K562 (cell line): ENCODE measurements at regions not wholly inside any gene's neighbourhood (a gene's known extent, or its start where the extent isn't known, plus 50 kb on each side); places are given as distances from the start of the nearest gene placed in this dataset.

Source experiments
- ATAC-seq: fragments of 200-7000 bp; cut with Tn5 transposase; 3 replicates; pipeline ENCODE4 v1.9.1; 2020; ENCODE audit warnings: moderate library complexity
- BruUV-seq: library from RNA; stranded (reverse); fragments of 400-500 nt; replicated peaks from 2 replicates; lab custom pipeline; 2021; lab: Mats Ljungman, UMichigan
- CTCF ChIA-PET: fragments of 300-600 bp; formaldehyde crosslinking; extraction: SDS; loops from one replicate; lab custom pipeline; 2021; ENCODE audit warnings: low intra/inter-chr PET ratio; lab: Yijun Ruan, JAX
- POLR2A ChIA-PET: fragments of 300-600, 350-650 bp; sonication (Branson Sonifier 250); formaldehyde crosslinking; extraction: SDS; loops from one replicate; lab custom pipeline; 2021; ENCODE audit warnings: antibody characterized with exemption, inconsistent platforms; lab: Yijun Ruan, JAX
- DNase-seq, 4 experiments: peaks; one replicate each; pipeline versions ENCODE4 v3.0.0 to v3.0.0-alpha.2; 2011 to 2018; ENCODE audit warnings: low spot score in 3 of 4, mixed read lengths in 3 of 4; ENCODE audit errors: extremely low read depth in 1 of 4
- FAIRE-seq: peaks from 2 replicates; lab custom pipeline; 2011; peaks lifted over from hg19 to GRCh38; lab: Jason Lieb, UNC
- H2AFZ ChIP-seq: 2 replicates; pipeline ENCODE4 v1.6.0; 2011; ENCODE audit warnings: low read depth, low read length, control low read depth, inconsistent platforms
- H3K27ac ChIP-seq: fragments of 200-600 bp; 3 replicates; pipeline ENCODE4 v1.8.0; 2011; ENCODE audit warnings: low read depth, mild to moderate bottlenecking, control low read depth, inconsistent platforms, low read length, moderate library complexity, mixed read lengths; ENCODE audit errors: extremely low read depth
- H3K27me3 ChIP-seq, 2 experiments: fragments of 300-600 bp in 1 of 2; 2 replicates in 1 of 2; 3 replicates in 1 of 2; pipeline versions ENCODE4 v1.6.0 to v1.8.0; 2011; ENCODE audit warnings: inconsistent platforms in 2 of 2, low read length in 2 of 2, mild to moderate bottlenecking in 1 of 2, mixed read lengths in 1 of 2, moderate library complexity in 1 of 2; ENCODE audit not compliant: control insufficient read depth in 2 of 2, insufficient read depth in 2 of 2
- H3K36me3 ChIP-seq: fragments of 300-600 bp; 3 replicates; pipeline ENCODE4 v1.8.0; 2011; ENCODE audit warnings: mild to moderate bottlenecking, low read length, inconsistent platforms; ENCODE audit not compliant: control insufficient read depth, insufficient read depth
- H3K4me1 ChIP-seq, 2 experiments: fragments of 200-600 bp in 1 of 2; replicated peaks in 1 of 2; 2 replicates in 1 of 2; 3 replicates in 1 of 2; pipeline versions ENCODE4 v1.5.1 to v1.8.0; 2011; ENCODE audit warnings: inconsistent platforms in 2 of 2, low read length in 2 of 2, mild to moderate bottlenecking in 1 of 2, mixed read lengths in 1 of 2, moderate library complexity in 1 of 2; ENCODE audit not compliant: control insufficient read depth in 2 of 2, insufficient read depth in 2 of 2
- H3K4me2 ChIP-seq: 2 replicates; pipeline ENCODE4 v1.6.1; 2011; ENCODE audit warnings: low read length, control low read depth, inconsistent platforms, mixed read lengths; ENCODE audit not compliant: insufficient read depth
- H3K4me3 ChIP-seq: fragments of 200-600 bp; sonication (generic), shearing (Covaris generic); 2 replicates; pipeline ENCODE4 v1.5.1; 2016; ENCODE audit warnings: control low read depth, inconsistent platforms
- H3K79me2 ChIP-seq: fragments of 200-600 bp; 3 replicates; pipeline ENCODE4 v1.8.0; 2011; ENCODE audit warnings: low read length, inconsistent platforms; ENCODE audit not compliant: control insufficient read depth, insufficient read depth
- H3K9ac ChIP-seq, 2 experiments: 2 replicates each; pipeline versions ENCODE4 v1.6.0 to v1.6.1; 2011; ENCODE audit warnings: low read depth in 2 of 2, low read length in 2 of 2, control low read depth in 1 of 2, inconsistent platforms in 1 of 2, mild to moderate bottlenecking in 1 of 2, mixed read lengths in 1 of 2; ENCODE audit not compliant: insufficient read depth in 1 of 2
- H3K9me1 ChIP-seq: one replicate; pipeline ENCODE4 v1.6.0; 2011; ENCODE audit warnings: inconsistent platforms, mild to moderate bottlenecking, low read length, moderate library complexity; ENCODE audit not compliant: control insufficient read depth, insufficient read depth
- H3K9me3 ChIP-seq: replicated peaks from 2 replicates; pipeline ENCODE4 v1.5.1; 2011; ENCODE audit warnings: low read depth, low read length, inconsistent platforms; ENCODE audit not compliant: control insufficient read depth, insufficient read depth
- H4K20me1 ChIP-seq: replicated peaks from 2 replicates; pipeline ENCODE4 v1.6.1; 2011; ENCODE audit warnings: low read length, inconsistent platforms, mixed read lengths; ENCODE audit not compliant: control insufficient read depth, insufficient read depth
- CBX8 ChIP-seq: fragments of 200-600 bp; sonication (generic); IDR thresholded peaks from 2 replicates; pipeline ENCODE4 v1.6.1; 2012; ENCODE audit warnings: borderline replicate concordance, mixed run types, low read depth, mild to moderate bottlenecking, moderate library complexity, mixed read lengths, low read length, control low read depth, inconsistent platforms; ENCODE audit not compliant: poor library complexity, severe bottlenecking; ENCODE audit errors: extremely low read depth
- DACH1 ChIP-seq: fragments of 450-650 bp; IDR thresholded peaks from 2 replicates; pipeline ENCODE4 v1.6.1; 2018; ENCODE audit not compliant: partially characterized antibody
- E2F3 ChIP-seq: fragments of 250-450 bp; sonication (Bioruptor Pico); IDR thresholded peaks from 2 replicates; pipeline ENCODE4 v1.4.0; 2020; ENCODE audit warnings: mild to moderate bottlenecking
- FOXK1 ChIP-seq: sonication (generic); formaldehyde crosslinking; IDR thresholded peaks from 2 replicates; pipeline ENCODE4 v1.8.0; 2022; ENCODE audit warnings: missing genetic modification reagents, mild to moderate bottlenecking, borderline replicate concordance
- HDAC6 ChIP-seq: IDR thresholded peaks from 2 replicates; pipeline ENCODE4 v1.6.1; 2012; ENCODE audit warnings: low read depth, mild to moderate bottlenecking, control low read depth, inconsistent platforms, low read length, moderate library complexity
- IRF2 ChIP-seq: sonication (generic); formaldehyde crosslinking; IDR thresholded peaks from 2 replicates; pipeline ENCODE4 v1.8.1; 2022; ENCODE audit warnings: mild to moderate bottlenecking, missing genetic modification reagents
- NR2F6 ChIP-seq: fragments of 450-650 bp; formaldehyde crosslinking; IDR thresholded peaks from 2 replicates; pipeline ENCODE4 v1.4.0; 2020; ENCODE audit warnings: mild to moderate bottlenecking
- SRSF7 ChIP-seq: fragments of 200-400 bp; formaldehyde crosslinking; optimal IDR thresholded peaks from 2 replicates; pipeline ENCODE3; 2017; ENCODE audit warnings: mild to moderate bottlenecking, low read depth, low read length
- STAT5B ChIP-seq: fragments of 250-450 bp; sonication (Bioruptor Pico); IDR thresholded peaks from 2 replicates; pipeline ENCODE4 v1.8.0; 2021; ENCODE audit warnings: mild to moderate bottlenecking, inconsistent platforms
- ZC3H11A ChIP-seq: IDR thresholded peaks from 2 replicates; pipeline ENCODE4 v1.6.1; 2012; ENCODE audit warnings: low read depth, low read length, improper control_type of control experiment
- ZC3H4 ChIP-seq: sonication (generic); formaldehyde crosslinking; IDR thresholded peaks from 2 replicates; pipeline ENCODE4 v1.9.0; 2021; ENCODE audit warnings: missing genetic modification reagents, borderline replicate concordance
- ZFP36 ChIP-seq: fragments of 150-350 bp; IDR thresholded peaks from 2 replicates; pipeline ENCODE4 v1.6.1; 2018; ENCODE audit warnings: low read length, low read depth; ENCODE audit not compliant: partially characterized antibody
- ZNF282 ChIP-seq: sonication (generic); formaldehyde crosslinking; IDR thresholded peaks from 2 replicates; pipeline ENCODE4 v1.8.1; 2023; ENCODE audit warnings: missing genetic modification reagents
- ZNF431 ChIP-seq: sonication (generic); formaldehyde crosslinking; IDR thresholded peaks from 2 replicates; pipeline ENCODE4 v1.8.0; 2022; ENCODE audit warnings: mild to moderate bottlenecking, missing genetic modification reagents
- ZZZ3 ChIP-seq: fragments of 450-650 bp; IDR thresholded peaks from 2 replicates; pipeline ENCODE4 v1.6.1; 2016; ENCODE audit warnings: antibody characterized with exemption, mild to moderate bottlenecking, moderate library complexity
- whole genome bisulfite sequencing: fragments of 100-300 bp; shearing (Covaris generic); methylation state at CpG from one replicate; pipeline ENCODE4 v1.1.6; 2016; ENCODE audit warnings: low coverage, mixed read lengths; ENCODE audit not compliant: insufficient coverage; ENCODE audit errors: missing lambda C conversion rate; 5-methylcytosine and 5-hydroxymethylcytosine counted together
- in situ Hi-C: fragments of 300-500 bp; cut with MboI; formaldehyde crosslinking; loops from 4 replicates; pipeline ENCODE4 v1.15.0; 2018; ENCODE audit warnings: inconsistent platforms, mixed read lengths
- intact Hi-C: fragments of 100-400 bp; cut with micrococcal nuclease; formaldehyde crosslinking; loops from 2 replicates; pipeline ENCODE4 v1.14.2; 2022
- TF ChIP-seq, protein P1 (sequence below): fragments of 200-800 bp; sonication (Bioruptor generic); IDR thresholded peaks from 2 replicates; pipeline ENCODE4 v1.6.1; 2017; ENCODE audit warnings: missing genetic modification characterization, missing compliant biosample characterization
- TF ChIP-seq, protein P2 (sequence below): fragments of 250-450 bp; sonication (Bioruptor Pico); IDR thresholded peaks from 2 replicates; pipeline ENCODE4 v1.5.0; 2021

DNA sequence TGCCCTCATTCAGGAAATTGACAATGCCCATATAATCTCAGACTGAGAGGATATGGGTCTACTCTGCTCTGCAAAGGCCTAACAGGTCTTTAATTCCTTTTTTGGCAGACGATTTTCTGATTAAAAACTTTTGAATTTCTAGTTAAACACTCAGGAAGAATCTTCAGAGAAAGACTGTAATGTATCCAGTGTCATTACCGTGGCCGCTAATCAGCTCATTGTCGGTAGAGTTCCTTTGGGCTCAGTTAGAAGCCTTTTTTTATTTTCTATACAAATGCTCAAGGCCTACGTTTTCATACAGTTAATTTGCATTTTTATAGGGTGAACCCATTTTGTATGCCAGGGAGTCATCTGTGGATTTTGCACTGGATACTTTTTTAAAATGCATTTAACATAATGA lies 549.9 kb downstream of the RPS29 start:
- Histone ChIP-seq H4K20me1 (no peaks in the 10 kb centered on the region), H3K9me1 (no peaks in the 10 kb centered on the region), H2AFZ (no peak overlapping the region), H3K27me3 (no peaks in the 10 kb centered on the region), H3K4me1 (no peaks in the 10 kb centered on the region), H3K36me3 (no peaks in the 10 kb centered on the region), H3K79me2 (no peaks in the 10 kb centered on the region), H3K4me2 (no peak overlapping the region), H3K9ac (no peak overlapping the region), H3K27ac (no peak overlapping the region), H3K4me3 (no peak overlapping the region), H3K9me3 (no peaks in the 10 kb centered on the region)
- BruUV-seq: no TSS peak
- in situ Hi-C loops: no loop called here
- TF ChIP-seq, protein P1, sequence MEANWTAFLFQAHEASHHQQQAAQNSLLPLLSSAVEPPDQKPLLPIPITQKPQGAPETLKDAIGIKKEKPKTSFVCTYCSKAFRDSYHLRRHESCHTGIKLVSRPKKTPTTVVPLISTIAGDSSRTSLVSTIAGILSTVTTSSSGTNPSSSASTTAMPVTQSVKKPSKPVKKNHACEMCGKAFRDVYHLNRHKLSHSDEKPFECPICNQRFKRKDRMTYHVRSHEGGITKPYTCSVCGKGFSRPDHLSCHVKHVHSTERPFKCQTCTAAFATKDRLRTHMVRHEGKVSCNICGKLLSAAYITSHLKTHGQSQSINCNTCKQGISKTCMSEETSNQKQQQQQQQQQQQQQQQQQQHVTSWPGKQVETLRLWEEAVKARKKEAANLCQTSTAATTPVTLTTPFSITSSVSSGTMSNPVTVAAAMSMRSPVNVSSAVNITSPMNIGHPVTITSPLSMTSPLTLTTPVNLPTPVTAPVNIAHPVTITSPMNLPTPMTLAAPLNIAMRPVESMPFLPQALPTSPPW (CRISPR knock-in tag): no peak
- TF ChIP-seq SRSF7 (no peak), DACH1 (no peak), ZFP36 (no peak)
- DNase-seq: no peak
- intact Hi-C loops: no loop called here
- FAIRE-seq: no peak
- 1% methylated on average over 5 of the region's 5 CpGs for WGBS
- POLR2A ChIA-PET: no interaction called here
- ATAC-seq: no peak
- CTCF ChIA-PET: no interaction called here

- Histone ChIP-seq H3K27me3 (no peaks in the 10 kb centered on the region), H3K4me3 (no peak overlapping the region), H3K9me1 (no peaks in the 10 kb centered on the region), H3K36me3 (no peaks in the 10 kb centered on the region), H3K79me2 (no peaks in the 10 kb centered on the region), H3K4me2 (no peak overlapping the region), H3K9ac (no peak overlapping the region), H3K27ac (no peak overlapping the region), H2AFZ (no peak overlapping the region), H3K4me1 (no peaks in the 10 kb centered on the region), H3K9me3 (no peaks in the 10 kb centered on the region), H4K20me1 (no peaks in the 10 kb centered on the region)
- DNase-seq (no peak), ATAC-seq (no peak), FAIRE-seq (no peak)
- no TSS peak for BruUV-seq
- intact Hi-C loops: no loop called here
- CTCF ChIA-PET: no interaction called here
- in situ Hi-C loops: no loop called here
- POLR2A ChIA-PET: no interaction called here
- WGBS: 0% methylated on average over 5 of the region's 8 CpGs
- TF ChIP-seq, protein P2, sequence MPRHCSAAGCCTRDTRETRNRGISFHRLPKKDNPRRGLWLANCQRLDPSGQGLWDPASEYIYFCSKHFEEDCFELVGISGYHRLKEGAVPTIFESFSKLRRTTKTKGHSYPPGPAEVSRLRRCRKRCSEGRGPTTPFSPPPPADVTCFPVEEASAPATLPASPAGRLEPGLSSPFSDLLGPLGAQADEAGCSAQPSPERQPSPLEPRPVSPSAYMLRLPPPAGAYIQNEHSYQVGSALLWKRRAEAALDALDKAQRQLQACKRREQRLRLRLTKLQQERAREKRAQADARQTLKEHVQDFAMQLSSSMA (CRISPR knock-in tag): no peak
- TF ChIP-seq FOXK1 (CRISPR knock-in tag) (no peak), STAT5B (CRISPR knock-in tag) (no peak), ZNF431 (CRISPR knock-in tag) (no peak), ZC3H4 (CRISPR knock-in tag) (no peak), NR2F6 (no peak), IRF2 (CRISPR knock-in tag) (no peak), ZNF282 (no peak), ZC3H11A (no peak), E2F3 (no peak), CBX8 (no peak), ZZZ3 (no peak), HDAC6 (no peak)
These were observed 553.0 kb downstream of the RPS29 start for GRCh38 chr14:49033131-49033530.
